ENCODE measurements at regions not wholly inside any gene's neighbourhood (a gene's known extent, or its start where the extent isn't known, plus 50 kb on each side); places are given as distances from the start of the nearest gene placed in this dataset.

GRCh38 chr16:79762217-79762616 lies 161.7 kb upstream of the MAF start:
- TF ChIP-seq POLR2A (IDR thresholded peaks at IDR 0.05) = no peak
- TF ChIP-seq, protein P1, sequence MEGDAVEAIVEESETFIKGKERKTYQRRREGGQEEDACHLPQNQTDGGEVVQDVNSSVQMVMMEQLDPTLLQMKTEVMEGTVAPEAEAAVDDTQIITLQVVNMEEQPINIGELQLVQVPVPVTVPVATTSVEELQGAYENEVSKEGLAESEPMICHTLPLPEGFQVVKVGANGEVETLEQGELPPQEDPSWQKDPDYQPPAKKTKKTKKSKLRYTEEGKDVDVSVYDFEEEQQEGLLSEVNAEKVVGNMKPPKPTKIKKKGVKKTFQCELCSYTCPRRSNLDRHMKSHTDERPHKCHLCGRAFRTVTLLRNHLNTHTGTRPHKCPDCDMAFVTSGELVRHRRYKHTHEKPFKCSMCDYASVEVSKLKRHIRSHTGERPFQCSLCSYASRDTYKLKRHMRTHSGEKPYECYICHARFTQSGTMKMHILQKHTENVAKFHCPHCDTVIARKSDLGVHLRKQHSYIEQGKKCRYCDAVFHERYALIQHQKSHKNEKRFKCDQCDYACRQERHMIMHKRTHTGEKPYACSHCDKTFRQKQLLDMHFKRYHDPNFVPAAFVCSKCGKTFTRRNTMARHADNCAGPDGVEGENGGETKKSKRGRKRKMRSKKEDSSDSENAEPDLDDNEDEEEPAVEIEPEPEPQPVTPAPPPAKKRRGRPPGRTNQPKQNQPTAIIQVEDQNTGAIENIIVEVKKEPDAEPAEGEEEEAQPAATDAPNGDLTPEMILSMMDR (IDR thresholded peaks at IDR 0.05) = no peak

GRCh38 chr16:79758615-79759346 lies 158.2 kb upstream of the MAF start:
- no peak for DNase-seq
- Histone ChIP-seq H3K4me3 (no peak overlapping the region), H3K36me3 (no peaks in the 10 kb centered on the region), H3K27me3 (no peaks in the 10 kb centered on the region), H3K9me3 (no peaks in the 10 kb centered on the region), H3K4me1 (peaks cover 0 to 9% (median 0%) of the 10 kb centered on the region in 4 donors), H3K27ac (no peak overlapping the region)
- TF ChIP-seq, protein P1 (IDR thresholded peaks at IDR 0.05) = no peak
- no peak for TF ChIP-seq POLR2A (IDR thresholded peaks at IDR 0.05)

More at GRCh38 chr16:79762217-79762616, 161.7 kb upstream of the MAF start:
- Histone ChIP-seq H3K27ac (no peak overlapping the region), H3K9me3 (no peaks in the 10 kb centered on the region), H3K4me1 (peaks cover 0 to 8% (median 0%) of the 10 kb centered on the region in 4 donors), H3K36me3 (no peaks in the 10 kb centered on the region), H3K4me3 (no peak overlapping the region), H3K27me3 (no peaks in the 10 kb centered on the region)
- DNase-seq = no peak

GRCh38 chr16:79757968-79758367 lies 157.4 kb upstream of the MAF start:
- Histone ChIP-seq H3K9me3 (no peaks in the 10 kb centered on the region), H3K4me1 (peaks cover 0 to 9% (median 1%) of the 10 kb centered on the region in 4 donors), H3K4me3 (no peak overlapping the region), H3K27ac (no peak overlapping the region), H3K27me3 (no peaks in the 10 kb centered on the region), H3K36me3 (no peaks in the 10 kb centered on the region)
- DNase-seq = no peak
- TF ChIP-seq, protein P1 (IDR thresholded peaks at IDR 0.05) = no peak
- TF ChIP-seq POLR2A (IDR thresholded peaks at IDR 0.05) = no peak

GRCh38 chr16:79757163-79757562 lies 156.6 kb upstream of the MAF start:
- no peak for DNase-seq
- Histone ChIP-seq H3K27ac (no peak overlapping the region), H3K4me3 (no peak overlapping the region), H3K9me3 (no peaks in the 10 kb centered on the region), H3K27me3 (no peaks in the 10 kb centered on the region), H3K4me1 (peaks cover 0 to 9% (median 1%) of the 10 kb centered on the region in 4 donors), H3K36me3 (no peaks in the 10 kb centered on the region)
- TF ChIP-seq, protein P1 (IDR thresholded peaks at IDR 0.05) = no peak
- TF ChIP-seq POLR2A (IDR thresholded peaks at IDR 0.05) = no peak

- Histone ChIP-seq H3K27ac (no peak overlapping the region), H3K36me3 (no peaks in the 10 kb centered on the region), H3K4me1 (peaks cover 0 to 9% (median 1%) of the 10 kb centered on the region in 4 donors), H3K27me3 (no peaks in the 10 kb centered on the region), H3K9me3 (no peaks in the 10 kb centered on the region), H3K4me3 (no peak overlapping the region)
- TF ChIP-seq POLR2A (IDR thresholded peaks at IDR 0.05) = no peak
- TF ChIP-seq, protein P1 (IDR thresholded peaks at IDR 0.05) = no peak
- no peak for DNase-seq
These were observed 156.0 kb upstream of the MAF start for GRCh38 chr16:79756571-79756970.

Data from Peyer's patch (tissue), 4 donors.